HEK293 (cell line): ENCODE measurements at regions not wholly inside any gene's neighbourhood (a gene's known extent, or its start where the extent isn't known, plus 50 kb on each side); places are given as distances from the start of the nearest gene placed in this dataset.

Source experiments
- CTCF ChIA-PET: fragments of 350-600 bp; formaldehyde crosslinking; extraction: SDS; loops from one replicate; lab custom pipeline; 2021; ENCODE audit warnings: antibody characterized with exemption; lab: Yijun Ruan, JAX
- POLR2A ChIA-PET: fragments of 300-600 bp; formaldehyde crosslinking; extraction: SDS; loops from one replicate; lab custom pipeline; 2020; ENCODE audit warnings: antibody characterized with exemption, inconsistent platforms; lab: Yijun Ruan, JAX
- H3K27ac ChIP-seq: fragments of 200-500 bp; sonication (Bioruptor generic); 2 replicates; pipeline ENCODE4 v1.5.1; 2014; ENCODE audit warnings: low read depth, low read length, control low read depth, inconsistent platforms; ENCODE audit errors: extremely low read depth
- H3K36me3 ChIP-seq, 2 experiments: fragments of 200-500 bp in 1 of 2; sonication (Bioruptor generic) in 1 of 2; 1 replicate in 1 of 2; 2 replicates in 1 of 2; pipeline ENCODE4 v1.5.1; 2014 to 2017; ENCODE audit warnings: inconsistent platforms in 2 of 2, low read length in 2 of 2; ENCODE audit not compliant: control insufficient read depth in 2 of 2, insufficient read depth in 1 of 2
- H3K4me1 ChIP-seq: fragments of 200-500 bp; sonication (Bioruptor generic); 2 replicates; pipeline ENCODE4 v1.5.1; 2014; ENCODE audit warnings: mild to moderate bottlenecking, low read length, inconsistent platforms; ENCODE audit not compliant: control insufficient read depth, insufficient read depth
- H3K4me3 ChIP-seq: 2 replicates; pipeline ENCODE4 v1.5.1; 2011; ENCODE audit warnings: low read depth, mild to moderate bottlenecking, control low read depth, low read length, moderate library complexity
- H3K9me3 ChIP-seq: fragments of 200-500 bp; sonication (Bioruptor generic); 2 replicates; pipeline ENCODE4 v1.5.1; 2014; ENCODE audit warnings: low read depth, low read length, inconsistent platforms; ENCODE audit not compliant: control insufficient read depth, insufficient read depth
- REPIN1 ChIP-seq: fragments of 450-650 bp; formaldehyde crosslinking; IDR thresholded peaks from 2 replicates; pipeline ENCODE4 v1.5.1; 2017; ENCODE audit warnings: missing biosample characterization, missing genetic modification characterization, low read depth
- ZFHX2 ChIP-seq: fragments of 450-650 bp; formaldehyde crosslinking; conservative IDR thresholded peaks from 2 replicates; pipeline ENCODE4 v1.5.1; 2016; ENCODE audit warnings: missing biosample characterization, missing genetic modification characterization
- ZFP69B ChIP-seq: fragments of 450-650 bp; formaldehyde crosslinking; IDR thresholded peaks from 2 replicates; pipeline ENCODE4 v1.5.1; 2016; ENCODE audit warnings: missing biosample characterization, missing genetic modification characterization
- ZNF146 ChIP-seq: fragments of 450-650 bp; formaldehyde crosslinking; IDR thresholded peaks from 2 replicates; pipeline ENCODE4 v1.5.1; 2016; ENCODE audit warnings: missing biosample characterization, missing genetic modification characterization
- ZNF157 ChIP-seq: fragments of 450-650 bp; formaldehyde crosslinking; IDR thresholded peaks from 2 replicates; pipeline ENCODE4 v1.5.1; 2016; ENCODE audit warnings: missing biosample characterization, missing genetic modification characterization
- ZNF175 ChIP-seq: fragments of 450-650 bp; formaldehyde crosslinking; IDR thresholded peaks from 2 replicates; pipeline ENCODE4 v1.5.1; 2016; ENCODE audit warnings: missing biosample characterization, missing genetic modification characterization
- ZNF2 ChIP-seq: fragments of 450-650 bp; formaldehyde crosslinking; IDR thresholded peaks from 2 replicates; pipeline ENCODE4 v1.5.1; 2016; ENCODE audit warnings: missing biosample characterization, missing genetic modification characterization
- ZNF202 ChIP-seq: fragments of 450-650 bp; formaldehyde crosslinking; IDR thresholded peaks from 2 replicates; pipeline ENCODE4 v1.5.1; 2016; ENCODE audit warnings: missing biosample characterization, missing genetic modification characterization, borderline replicate concordance
- ZNF239 ChIP-seq: fragments of 450-650 bp; formaldehyde crosslinking; IDR thresholded peaks from 2 replicates; pipeline ENCODE4 v1.5.1; 2016; ENCODE audit warnings: missing biosample characterization, missing genetic modification characterization
- ZNF292 ChIP-seq: fragments of 450-650 bp; formaldehyde crosslinking; IDR thresholded peaks from 2 replicates; pipeline ENCODE4 v1.5.1; 2016; ENCODE audit warnings: low read depth, missing biosample characterization, missing genetic modification characterization, borderline replicate concordance
- ZNF324 ChIP-seq: fragments of 450-650 bp; formaldehyde crosslinking; IDR thresholded peaks from 2 replicates; pipeline ENCODE4 v1.5.1; 2016; ENCODE audit warnings: missing biosample characterization, missing genetic modification characterization
- ZNF341 ChIP-seq: fragments of 450-650 bp; formaldehyde crosslinking; IDR thresholded peaks from 2 replicates; pipeline ENCODE4; 2016; ENCODE audit warnings: low read depth, missing biosample characterization, missing genetic modification characterization
- ZNF37A ChIP-seq: fragments of 450-650 bp; IDR thresholded peaks from 2 replicates; pipeline ENCODE4 v1.5.1; 2018; ENCODE audit warnings: missing biosample characterization, missing genetic modification characterization
- ZNF596 ChIP-seq: fragments of 450-650 bp; IDR thresholded peaks from 2 replicates; pipeline ENCODE4 v1.5.0; 2018; ENCODE audit warnings: missing biosample characterization, mild to moderate bottlenecking, missing genetic modification characterization, moderate library complexity
- ZNF664 ChIP-seq: fragments of 450-650 bp; formaldehyde crosslinking; IDR thresholded peaks from 2 replicates; pipeline ENCODE4 v1.5.1; 2016; ENCODE audit warnings: missing biosample characterization, missing genetic modification characterization
- ZNF776 ChIP-seq: fragments of 450-650 bp; formaldehyde crosslinking; IDR thresholded peaks from 2 replicates; pipeline ENCODE4 v1.5.0; 2017; ENCODE audit warnings: missing biosample characterization, missing genetic modification characterization, borderline replicate concordance
- ZSCAN23 ChIP-seq: fragments of 450-650 bp; formaldehyde crosslinking; IDR thresholded peaks from 2 replicates; pipeline ENCODE4 v1.5.1; 2016; ENCODE audit warnings: missing biosample characterization, missing genetic modification characterization
- TF ChIP-seq, protein P1 (sequence below): fragments of 450-650 bp; IDR thresholded peaks from 2 replicates; pipeline ENCODE4 v1.5.1; 2018; ENCODE audit warnings: missing biosample characterization, mild to moderate bottlenecking, missing genetic modification characterization
- TF ChIP-seq, protein P2 (sequence below): fragments of 450-650 bp; formaldehyde crosslinking; conservative IDR thresholded peaks from 2 replicates; pipeline ENCODE4 v1.5.1; 2016; ENCODE audit warnings: low read depth, missing biosample characterization, missing genetic modification characterization
- TF ChIP-seq, protein P3 (sequence below): fragments of 450-650 bp; formaldehyde crosslinking; IDR thresholded peaks from 2 replicates; pipeline ENCODE4 v1.5.1; 2016; ENCODE audit warnings: missing biosample characterization, missing genetic modification characterization, low read depth
- TF ChIP-seq, protein P4 (sequence below): fragments of 450-650 bp; formaldehyde crosslinking; IDR thresholded peaks from 2 replicates; pipeline ENCODE4 v1.5.1; 2017; ENCODE audit warnings: missing biosample characterization, mild to moderate bottlenecking, missing genetic modification characterization, moderate library complexity
- TF ChIP-seq, protein P5 (sequence below): fragments of 450-650 bp; formaldehyde crosslinking; IDR thresholded peaks from 2 replicates; pipeline ENCODE4 v1.5.1; 2017; ENCODE audit warnings: missing biosample characterization, missing genetic modification characterization

DNA sequence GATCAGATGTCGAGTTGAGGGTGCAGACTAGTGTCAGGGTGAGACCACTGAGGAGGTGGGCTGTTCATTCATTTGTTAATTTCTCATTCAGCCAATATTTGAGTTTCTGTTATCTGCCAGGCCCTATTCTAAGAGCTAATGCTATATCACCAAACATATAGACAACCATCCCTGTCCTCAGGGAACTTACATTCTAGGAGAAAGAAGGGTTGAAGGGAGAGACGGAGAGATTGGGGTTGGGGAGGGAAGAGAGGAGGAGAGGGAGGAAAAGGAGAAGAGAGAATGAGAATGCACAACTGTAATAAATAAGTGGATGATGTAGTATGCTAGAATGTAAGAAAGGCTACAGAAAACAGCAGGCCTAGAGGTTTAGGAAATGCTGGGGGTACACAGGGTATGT, 129.9 kb upstream of the PITX1 start (continued):
- TF ChIP-seq, protein P1, sequence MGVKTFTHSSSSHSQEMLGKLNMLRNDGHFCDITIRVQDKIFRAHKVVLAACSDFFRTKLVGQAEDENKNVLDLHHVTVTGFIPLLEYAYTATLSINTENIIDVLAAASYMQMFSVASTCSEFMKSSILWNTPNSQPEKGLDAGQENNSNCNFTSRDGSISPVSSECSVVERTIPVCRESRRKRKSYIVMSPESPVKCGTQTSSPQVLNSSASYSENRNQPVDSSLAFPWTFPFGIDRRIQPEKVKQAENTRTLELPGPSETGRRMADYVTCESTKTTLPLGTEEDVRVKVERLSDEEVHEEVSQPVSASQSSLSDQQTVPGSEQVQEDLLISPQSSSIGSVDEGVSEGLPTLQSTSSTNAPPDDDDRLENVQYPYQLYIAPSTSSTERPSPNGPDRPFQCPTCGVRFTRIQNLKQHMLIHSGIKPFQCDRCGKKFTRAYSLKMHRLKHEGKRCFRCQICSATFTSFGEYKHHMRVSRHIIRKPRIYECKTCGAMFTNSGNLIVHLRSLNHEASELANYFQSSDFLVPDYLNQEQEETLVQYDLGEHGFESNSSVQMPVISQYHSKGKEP (tag by site-specific recombination), result no peak
- TF ChIP-seq ZNF596 (tag by site-specific recombination) (no peak), ZNF2 (tag by site-specific recombination) (no peak), ZNF292 (no peak)

DNA sequence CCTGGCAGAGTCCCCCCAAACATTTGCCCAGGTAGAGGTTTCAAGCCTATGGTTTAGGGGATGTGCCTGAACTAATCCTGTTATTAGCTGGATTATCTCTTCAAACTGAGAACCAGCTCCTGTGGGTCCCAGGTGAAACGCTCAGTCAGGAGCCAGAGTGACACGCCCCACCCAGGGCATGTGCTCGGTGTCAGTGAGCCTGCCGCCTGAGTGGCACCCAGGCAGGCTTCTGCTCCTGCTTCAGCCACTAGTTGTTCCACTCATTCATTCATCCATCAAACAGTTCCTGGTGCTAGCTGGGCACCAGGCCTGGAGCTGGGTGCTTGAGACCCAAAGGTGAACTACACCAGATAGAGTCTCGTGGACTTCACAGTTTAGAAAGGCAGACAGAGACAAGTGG, 129.4 kb upstream of the PITX1 start:
- Histone ChIP-seq H3K9me3 (no peaks in the 10 kb centered on the region), H3K4me3 (no peak overlapping the region), H3K27ac (no peak overlapping the region), H3K4me1 (no peaks in the 10 kb centered on the region), H3K36me3 (no peaks in the 10 kb centered on the region)
- TF ChIP-seq ZNF146 (tag by site-specific recombination), result no peak
- no peak for TF ChIP-seq ZNF292
- TF ChIP-seq ZNF664 (tag by site-specific recombination), result no peak
- no peak for TF ChIP-seq ZNF341 (tag by site-specific recombination)
- TF ChIP-seq ZNF157 (tag by site-specific recombination), result no peak
- no peak for TF ChIP-seq ZNF239
- TF ChIP-seq ZFP69B, result no peak
- no peak for TF ChIP-seq REPIN1 (tag by site-specific recombination)
- ChIA-PET CTCF (interaction anchor here (0.5 kb wide), 1 partner anchor 280 kb away, joined by 3 read pairs; no protein-coding TSS in a partner anchor), POLR2A (no interaction called here)

DNA sequence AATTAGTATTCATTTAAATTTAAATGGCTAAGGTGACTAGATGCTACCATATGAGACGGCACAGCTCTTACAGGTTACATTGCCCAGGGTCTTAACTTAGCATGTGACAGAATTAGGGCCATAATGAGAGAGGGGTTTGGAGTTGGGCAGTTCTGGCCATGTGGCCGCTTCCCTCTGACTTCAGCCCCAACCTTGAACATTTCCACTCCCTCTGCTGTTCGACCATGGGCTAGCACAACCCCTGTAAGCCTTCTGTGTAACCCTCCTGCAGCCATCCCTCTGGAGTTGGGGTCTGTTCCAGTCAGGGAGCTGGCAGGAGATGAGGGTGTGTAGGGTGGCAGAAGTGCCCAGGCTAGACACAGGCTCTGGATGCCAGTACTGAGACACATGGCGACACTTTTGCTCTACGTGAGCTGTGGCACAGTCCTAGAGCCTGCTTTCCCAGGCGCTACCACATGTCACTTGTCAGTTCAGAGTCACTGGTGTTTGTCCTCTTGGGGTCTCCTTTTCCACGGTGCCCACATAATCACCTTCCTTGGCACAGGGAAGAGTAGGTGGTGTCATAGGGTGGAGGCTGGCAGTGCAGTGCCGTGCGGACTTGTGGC, 128.7 kb upstream of the PITX1 start:
- ChIA-PET CTCF (no interaction called here), POLR2A (no interaction called here)
- no peaks in the 10 kb centered on the region for H3K9me3 ChIP-seq
- H3K4me1 ChIP-seq, result no peaks in the 10 kb centered on the region
- H3K4me3 ChIP-seq, result no peak overlapping the region
- H3K27ac ChIP-seq, result no peak overlapping the region
- no peaks in the 10 kb centered on the region for H3K36me3 ChIP-seq
- TF ChIP-seq ZNF37A (tag by site-specific recombination) (no peak), ZNF175 (tag by site-specific recombination) (no peak), ZNF324 (no peak), ZFHX2 (tag by site-specific recombination) (no peak), ZSCAN23 (tag by site-specific recombination) (no peak), ZNF776 (tag by site-specific recombination) (no peak), ZNF2 (tag by site-specific recombination) (no peak), ZNF202 (tag by site-specific recombination) (no peak)
- TF ChIP-seq, protein P2, sequence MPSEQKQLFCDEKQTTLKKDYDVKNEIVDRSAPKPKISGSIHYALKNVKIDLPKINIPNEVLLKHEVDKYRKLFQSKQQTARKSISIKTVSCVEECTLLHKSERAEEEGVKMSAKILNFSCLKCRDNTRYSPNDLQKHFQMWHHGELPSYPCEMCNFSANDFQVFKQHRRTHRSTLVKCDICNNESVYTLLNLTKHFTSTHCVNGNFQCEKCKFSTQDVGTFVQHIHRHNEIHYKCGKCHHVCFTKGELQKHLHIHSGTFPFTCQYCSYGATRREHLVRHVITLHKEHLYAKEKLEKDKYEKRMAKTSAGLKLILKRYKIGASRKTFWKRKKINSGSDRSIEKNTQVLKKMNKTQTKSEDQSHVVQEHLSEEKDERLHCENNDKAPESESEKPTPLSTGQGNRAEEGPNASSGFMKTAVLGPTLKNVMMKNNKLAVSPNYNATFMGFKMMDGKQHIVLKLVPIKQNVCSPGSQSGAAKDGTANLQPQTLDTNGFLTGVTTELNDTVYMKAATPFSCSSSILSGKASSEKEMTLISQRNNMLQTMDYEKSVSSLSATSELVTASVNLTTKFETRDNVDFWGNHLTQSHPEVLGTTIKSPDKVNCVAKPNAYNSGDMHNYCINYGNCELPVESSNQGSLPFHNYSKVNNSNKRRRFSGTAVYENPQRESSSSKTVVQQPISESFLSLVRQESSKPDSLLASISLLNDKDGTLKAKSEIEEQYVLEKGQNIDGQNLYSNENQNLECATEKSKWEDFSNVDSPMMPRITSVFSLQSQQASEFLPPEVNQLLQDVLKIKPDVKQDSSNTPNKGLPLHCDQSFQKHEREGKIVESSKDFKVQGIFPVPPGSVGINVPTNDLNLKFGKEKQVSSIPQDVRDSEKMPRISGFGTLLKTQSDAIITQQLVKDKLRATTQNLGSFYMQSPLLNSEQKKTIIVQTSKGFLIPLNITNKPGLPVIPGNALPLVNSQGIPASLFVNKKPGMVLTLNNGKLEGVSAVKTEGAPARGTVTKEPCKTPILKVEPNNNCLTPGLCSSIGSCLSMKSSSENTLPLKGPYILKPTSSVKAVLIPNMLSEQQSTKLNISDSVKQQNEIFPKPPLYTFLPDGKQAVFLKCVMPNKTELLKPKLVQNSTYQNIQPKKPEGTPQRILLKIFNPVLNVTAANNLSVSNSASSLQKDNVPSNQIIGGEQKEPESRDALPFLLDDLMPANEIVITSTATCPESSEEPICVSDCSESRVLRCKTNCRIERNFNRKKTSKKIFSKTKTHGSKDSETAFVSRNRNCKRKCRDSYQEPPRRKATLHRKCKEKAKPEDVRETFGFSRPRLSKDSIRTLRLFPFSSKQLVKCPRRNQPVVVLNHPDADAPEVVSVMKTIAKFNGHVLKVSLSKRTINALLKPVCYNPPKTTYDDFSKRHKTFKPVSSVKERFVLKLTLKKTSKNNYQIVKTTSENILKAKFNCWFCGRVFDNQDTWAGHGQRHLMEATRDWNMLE, result no peak
- TF ChIP-seq, protein P3, sequence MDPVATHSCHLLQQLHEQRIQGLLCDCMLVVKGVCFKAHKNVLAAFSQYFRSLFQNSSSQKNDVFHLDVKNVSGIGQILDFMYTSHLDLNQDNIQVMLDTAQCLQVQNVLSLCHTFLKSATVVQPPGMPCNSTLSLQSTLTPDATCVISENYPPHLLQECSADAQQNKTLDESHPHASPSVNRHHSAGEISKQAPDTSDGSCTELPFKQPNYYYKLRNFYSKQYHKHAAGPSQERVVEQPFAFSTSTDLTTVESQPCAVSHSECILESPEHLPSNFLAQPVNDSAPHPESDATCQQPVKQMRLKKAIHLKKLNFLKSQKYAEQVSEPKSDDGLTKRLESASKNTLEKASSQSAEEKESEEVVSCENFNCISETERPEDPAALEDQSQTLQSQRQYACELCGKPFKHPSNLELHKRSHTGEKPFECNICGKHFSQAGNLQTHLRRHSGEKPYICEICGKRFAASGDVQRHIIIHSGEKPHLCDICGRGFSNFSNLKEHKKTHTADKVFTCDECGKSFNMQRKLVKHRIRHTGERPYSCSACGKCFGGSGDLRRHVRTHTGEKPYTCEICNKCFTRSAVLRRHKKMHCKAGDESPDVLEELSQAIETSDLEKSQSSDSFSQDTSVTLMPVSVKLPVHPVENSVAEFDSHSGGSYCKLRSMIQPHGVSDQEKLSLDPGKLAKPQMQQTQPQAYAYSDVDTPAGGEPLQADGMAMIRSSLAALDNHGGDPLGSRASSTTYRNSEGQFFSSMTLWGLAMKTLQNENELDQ (tag by site-specific recombination), result no peak
- TF ChIP-seq, protein P4, sequence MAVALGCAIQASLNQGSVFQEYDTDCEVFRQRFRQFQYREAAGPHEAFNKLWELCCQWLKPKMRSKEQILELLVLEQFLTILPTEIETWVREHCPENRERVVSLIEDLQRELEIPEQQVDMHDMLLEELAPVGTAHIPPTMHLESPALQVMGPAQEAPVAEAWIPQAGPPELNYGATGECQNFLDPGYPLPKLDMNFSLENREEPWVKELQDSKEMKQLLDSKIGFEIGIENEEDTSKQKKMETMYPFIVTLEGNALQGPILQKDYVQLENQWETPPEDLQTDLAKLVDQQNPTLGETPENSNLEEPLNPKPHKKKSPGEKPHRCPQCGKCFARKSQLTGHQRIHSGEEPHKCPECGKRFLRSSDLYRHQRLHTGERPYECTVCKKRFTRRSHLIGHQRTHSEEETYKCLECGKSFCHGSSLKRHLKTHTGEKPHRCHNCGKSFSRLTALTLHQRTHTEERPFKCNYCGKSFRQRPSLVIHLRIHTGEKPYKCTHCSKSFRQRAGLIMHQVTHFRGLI (tag by site-specific recombination), result no peak
- TF ChIP-seq, protein P5, sequence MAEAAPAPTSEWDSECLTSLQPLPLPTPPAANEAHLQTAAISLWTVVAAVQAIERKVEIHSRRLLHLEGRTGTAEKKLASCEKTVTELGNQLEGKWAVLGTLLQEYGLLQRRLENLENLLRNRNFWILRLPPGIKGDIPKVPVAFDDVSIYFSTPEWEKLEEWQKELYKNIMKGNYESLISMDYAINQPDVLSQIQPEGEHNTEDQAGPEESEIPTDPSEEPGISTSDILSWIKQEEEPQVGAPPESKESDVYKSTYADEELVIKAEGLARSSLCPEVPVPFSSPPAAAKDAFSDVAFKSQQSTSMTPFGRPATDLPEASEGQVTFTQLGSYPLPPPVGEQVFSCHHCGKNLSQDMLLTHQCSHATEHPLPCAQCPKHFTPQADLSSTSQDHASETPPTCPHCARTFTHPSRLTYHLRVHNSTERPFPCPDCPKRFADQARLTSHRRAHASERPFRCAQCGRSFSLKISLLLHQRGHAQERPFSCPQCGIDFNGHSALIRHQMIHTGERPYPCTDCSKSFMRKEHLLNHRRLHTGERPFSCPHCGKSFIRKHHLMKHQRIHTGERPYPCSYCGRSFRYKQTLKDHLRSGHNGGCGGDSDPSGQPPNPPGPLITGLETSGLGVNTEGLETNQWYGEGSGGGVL (tag by site-specific recombination), result no peak
